Esophagus squamous epithelium (tissue), 5 donors: ENCODE measurements at regions not wholly inside any gene's neighbourhood (a gene's known extent, or its start where the extent isn't known, plus 50 kb on each side); places are given as distances from the start of the nearest gene placed in this dataset.

Experiments used
- DNase-seq: peaks from one replicate; lab custom pipeline; 2025; lab: John Stamatoyannopoulos, UW
- H3K27ac ChIP-seq, 4 donors: fragments of 200-600 bp; sonication (generic); one replicate each; pipeline ENCODE4 v1.5.1; 2016 to 2019; ENCODE audit warnings: mild to moderate bottlenecking in 1 of 4
- H3K27me3 ChIP-seq, 4 donors: fragments of 200-600 bp; sonication (generic); 1 replicate in 3 of 4; 2 replicates in 1 of 4; pipeline versions ENCODE4 v1.5.1 to v1.6.0; 2017 to 2021; ENCODE audit warnings: antibody characterized with exemption in 1 of 4
- H3K36me3 ChIP-seq, 3 donors: fragments of 200-600 bp; sonication (generic); one replicate each; pipeline ENCODE4 v1.5.1; 2016 to 2019
- H3K4me1 ChIP-seq, 3 donors: fragments of 200-600 bp; sonication (generic); one replicate each; pipeline ENCODE4 v1.5.1; 2017 to 2019
- H3K4me3 ChIP-seq, 4 donors: fragments of 200-600 bp; sonication (generic); 1 replicate in 3 of 4; 2 replicates in 1 of 4; pipeline ENCODE4 v1.5.1; 2016 to 2019; ENCODE audit warnings: mild to moderate bottlenecking in 2 of 4, moderate library complexity in 1 of 4
- H3K9me3 ChIP-seq, 3 donors: fragments of 200-600 bp; sonication (generic); one replicate each; pipeline ENCODE4 v1.5.1; 2016 to 2019
- CTCF ChIP-seq, 6 experiments: fragments of 450-650 bp in 4 of 6; fragments of 200-600 bp in 2 of 6; sonication (generic) in 2 of 6; IDR thresholded peaks; one replicate each; pipeline ENCODE4 v1.5.1; 2016 to 2019; ENCODE audit warnings: antibody characterized with exemption in 6 of 6, mild to moderate bottlenecking in 4 of 6, moderate library complexity in 4 of 6
- POLR2A ChIP-seq, 4 donors: fragments of 450-650 bp; IDR thresholded peaks; one replicate each; pipeline ENCODE4 v1.6.1; 2017; ENCODE audit warnings: antibody characterized with exemption in 4 of 4, mild to moderate bottlenecking in 4 of 4, moderate library complexity in 3 of 4
- WGBS, 2 donors: methylation state at CpG; one replicate each; pipeline ENCODE4 v1.1.5; 2018; 5-methylcytosine and 5-hydroxymethylcytosine counted together
- intact Hi-C: fragments of 100-400 bp; cut with DNase I; formaldehyde crosslinking; loops from one replicate; pipeline ENCODE4 v1.15.0; 2022
- donor health status: DM: yes; HTN: yes; CAD: no.

- H3K4me3 ChIP-seq, result no peak overlapping the region
- no peaks in the 10 kb centered on the region for H3K9me3 ChIP-seq
- WGBS, 2 donors, result 63 to 82% methylated on average over 2 of the region's 2 CpGs
- H3K4me1 ChIP-seq, result no peaks in the 10 kb centered on the region
- H3K36me3 ChIP-seq, result no peaks in the 10 kb centered on the region
- no peak for DNase-seq
- intact Hi-C loops, result no loop called here
- H3K27me3 ChIP-seq, result no peaks in the 10 kb centered on the region
- no peak for TF ChIP-seq POLR2A (IDR thresholded peaks at IDR 0.05)
- TF ChIP-seq CTCF (IDR thresholded peaks at IDR 0.05), result no peak
- no peak overlapping the region for H3K27ac ChIP-seq
Observed at GRCh38 chrX:128862557-128862956, 660.7 kb downstream of the SMARCA1 start.

- Histone ChIP-seq H3K27ac (no peak overlapping the region), H3K36me3 (no peaks in the 10 kb centered on the region), H3K27me3 (no peaks in the 10 kb centered on the region), H3K4me1 (no peaks in the 10 kb centered on the region), H3K9me3 (no peaks in the 10 kb centered on the region), H3K4me3 (no peak overlapping the region)
- 33 to 42% methylated on average over 3 of the region's 3 CpGs for WGBS, 2 donors
- TF ChIP-seq POLR2A (IDR thresholded peaks at IDR 0.05), result no peak
- TF ChIP-seq CTCF (IDR thresholded peaks at IDR 0.05), result no peak
- intact Hi-C loops, result no loop called here
- no peak for DNase-seq
Observed at GRCh38 chrX:128848374-128848773, 674.9 kb downstream of the SMARCA1 start.

GRCh38 chrX:128846385-128846784 is 676.9 kb downstream of the SMARCA1 start:
- TF ChIP-seq POLR2A (IDR thresholded peaks at IDR 0.05), result no peak
- TF ChIP-seq CTCF (IDR thresholded peaks at IDR 0.05), result no peak
- Histone ChIP-seq H3K4me1 (no peaks in the 10 kb centered on the region), H3K9me3 (no peaks in the 10 kb centered on the region), H3K4me3 (no peak overlapping the region), H3K27ac (no peak overlapping the region), H3K36me3 (no peaks in the 10 kb centered on the region), H3K27me3 (no peaks in the 10 kb centered on the region)
- WGBS, 2 donors, result 78 to 81% methylated on average over 3 of the region's 3 CpGs
- intact Hi-C loops, result no loop called here
- no peak for DNase-seq

GRCh38 chrX:128818690-128819089 is 704.6 kb downstream of the SMARCA1 start:
- Histone ChIP-seq H3K9me3 (no peaks in the 10 kb centered on the region), H3K27ac (no peak overlapping the region), H3K4me1 (no peaks in the 10 kb centered on the region), H3K27me3 (no peaks in the 10 kb centered on the region), H3K36me3 (no peaks in the 10 kb centered on the region), H3K4me3 (no peak overlapping the region)
- intact Hi-C loops, result no loop called here
- TF ChIP-seq POLR2A (IDR thresholded peaks at IDR 0.05) (no peak), CTCF (IDR thresholded peaks at IDR 0.05) (no peak)
- no peak for DNase-seq
- WGBS, 2 donors, result 70 to 81% methylated on average over 5 of the region's 5 CpGs

GRCh38 chrX:128816919-128817318 is 706.4 kb downstream of the SMARCA1 start:
- no peak overlapping the region for H3K27ac ChIP-seq
- TF ChIP-seq POLR2A (IDR thresholded peaks at IDR 0.05) (no peak), CTCF (IDR thresholded peaks at IDR 0.05) (no peak)
- no peaks in the 10 kb centered on the region for H3K9me3 ChIP-seq
- DNase-seq, result no peak
- H3K4me3 ChIP-seq, result no peak overlapping the region
- no peaks in the 10 kb centered on the region for H3K4me1 ChIP-seq
- 17 to 20% methylated on average over 3 of the region's 3 CpGs for WGBS, 2 donors
- no peaks in the 10 kb centered on the region for H3K27me3 ChIP-seq
- intact Hi-C loops, result no loop called here
- H3K36me3 ChIP-seq, result no peaks in the 10 kb centered on the region
